SK-N-SH (cell line): ENCODE measurements at regions not wholly inside any gene's neighbourhood (a gene's known extent, or its start where the extent isn't known, plus 50 kb on each side); places are given as distances from the start of the nearest gene placed in this dataset.

Experiments
- CTCF ChIA-PET: fragments of 300-600, 350-600 bp; formaldehyde crosslinking; extraction: SDS; loops from one replicate; lab custom pipeline; 2021; lab: Yijun Ruan, JAX
- POLR2A ChIA-PET: fragments of 350-600 bp; sonication (Branson Sonifier 250); formaldehyde crosslinking; extraction: SDS; loops from one replicate; lab custom pipeline; 2020; ENCODE audit warnings: antibody characterized with exemption, inconsistent platforms; lab: Yijun Ruan, JAX
- DNase-seq: peaks from one replicate; pipeline ENCODE4 v3.0.0; 2012
- H2AFZ ChIP-seq: fragments of 200-600 bp; sonication (generic); 2 replicates; pipeline ENCODE4 v1.8.1; 2016; ENCODE audit warnings: antibody characterized with exemption, mild to moderate bottlenecking, low read depth
- H3F3A ChIP-seq: fragments of 200-600 bp; sonication (generic); replicated peaks from 2 replicates; pipeline ENCODE3; 2016; ENCODE audit warnings: antibody characterized with exemption, mild to moderate bottlenecking; ENCODE audit not compliant: insufficient read depth
- H3K27ac ChIP-seq, 2 experiments: fragments of 200-500 bp in 1 of 2; fragments of 200-600 bp in 1 of 2; sonication (Bioruptor generic) in 1 of 2; sonication (generic), shearing (Covaris generic) in 1 of 2; 2 replicates each; pipeline versions ENCODE4 v1.5.1 to v1.6.1; 2014 to 2016; ENCODE audit warnings: low read depth in 2 of 2, inconsistent platforms in 1 of 2, low read length in 1 of 2, mild to moderate bottlenecking in 1 of 2, mixed read lengths in 1 of 2
- H3K27me3 ChIP-seq: fragments of 200-600 bp; sonication (generic), shearing (Covaris generic); 2 replicates; pipeline ENCODE4 v1.6.1; 2016; ENCODE audit warnings: mixed run types; ENCODE audit not compliant: insufficient read depth
- H3K36me3 ChIP-seq, 2 experiments: fragments of 200-500 bp in 1 of 2; fragments of 200-600 bp in 1 of 2; sonication (Bioruptor generic) in 1 of 2; sonication (generic) in 1 of 2; replicated peaks in 1 of 2; 2 replicates each; pipeline versions ENCODE3 to v1.5.1; 2014 to 2016; ENCODE audit warnings: low read length in 1 of 2, mild to moderate bottlenecking in 1 of 2; ENCODE audit not compliant: insufficient read depth in 2 of 2, control insufficient read depth in 1 of 2
- H3K4me1 ChIP-seq, 2 experiments: fragments of 200-500 bp in 1 of 2; fragments of 200-600 bp in 1 of 2; sonication (Bioruptor generic) in 1 of 2; sonication (generic), shearing (Covaris generic) in 1 of 2; 2 replicates each; pipeline versions ENCODE4 v1.5.1 to v1.6.1; 2014 to 2016; ENCODE audit warnings: low read depth in 1 of 2, low read length in 1 of 2, mixed run types in 1 of 2; ENCODE audit not compliant: insufficient read depth in 2 of 2, control insufficient read depth in 1 of 2
- H3K4me2 ChIP-seq: fragments of 200-600 bp; sonication (generic), shearing (Covaris generic); 2 replicates; pipeline ENCODE4 v1.6.1; 2017; ENCODE audit warnings: mixed run types
- H3K4me3 ChIP-seq, 2 experiments: fragments of 200-500 bp in 1 of 2; fragments of 200-600 bp in 1 of 2; sonication (Bioruptor generic) in 1 of 2; sonication (generic), shearing (Covaris generic) in 1 of 2; 2 replicates each; pipeline versions ENCODE4 v1.5.1 to v1.8.1; 2014 to 2016; ENCODE audit warnings: low read depth in 2 of 2, inconsistent platforms in 1 of 2, low read length in 1 of 2, mild to moderate bottlenecking in 1 of 2, mixed read lengths in 1 of 2, moderate library complexity in 1 of 2
- H3K79me2 ChIP-seq: fragments of 200-600 bp; sonication (generic); 2 replicates; pipeline ENCODE4 v1.8.1; 2017; ENCODE audit warnings: mild to moderate bottlenecking; ENCODE audit not compliant: insufficient read depth
- H3K9ac ChIP-seq: fragments of 200-600 bp; sonication (generic); 2 replicates; pipeline ENCODE4 v1.6.1; 2017; ENCODE audit warnings: mixed run types
- H3K9me2 ChIP-seq: fragments of 200-600 bp; sonication (generic); 2 replicates; pipeline ENCODE4 v1.6.1; 2017; ENCODE audit warnings: mixed run types
- H3K9me3 ChIP-seq: fragments of 200-600 bp; sonication (generic); 2 replicates; pipeline ENCODE4 v1.6.1; 2017; ENCODE audit warnings: mixed run types, mild to moderate bottlenecking, moderate library complexity
- H4K20me1 ChIP-seq: fragments of 200-600 bp; sonication (generic); 2 replicates; pipeline ENCODE4 v1.6.1; 2017; ENCODE audit warnings: mild to moderate bottlenecking, mixed run types; ENCODE audit not compliant: insufficient read depth
- CHD2 ChIP-seq: fragments of 150-350 bp; IDR thresholded peaks from 2 replicates; pipeline ENCODE4 v1.6.1; 2018; ENCODE audit warnings: low read length; ENCODE audit not compliant: partially characterized antibody
- FOSL2 ChIP-seq: IDR thresholded peaks from 2 replicates; pipeline ENCODE4 v1.4.0; 2012; ENCODE audit warnings: low read depth, mild to moderate bottlenecking, moderate library complexity, borderline replicate concordance
- FOXJ3 ChIP-seq: sonication (generic); formaldehyde crosslinking; IDR thresholded peaks from 2 replicates; pipeline ENCODE4 v1.5.1; 2020; ENCODE audit warnings: mild to moderate bottlenecking, missing genetic modification reagents
- GABPA ChIP-seq: IDR thresholded peaks from 2 replicates; pipeline ENCODE4 v1.4.0; 2012; ENCODE audit warnings: low read depth, mild to moderate bottlenecking
- GATA2 ChIP-seq: sonication (generic); formaldehyde crosslinking; IDR thresholded peaks from 2 replicates; pipeline ENCODE4 v1.5.0; 2020; ENCODE audit warnings: mild to moderate bottlenecking, missing genetic modification reagents
- IRF3 ChIP-seq: fragments of 150-350 bp; IDR thresholded peaks from 2 replicates; pipeline ENCODE4 v1.6.1; 2016; ENCODE audit warnings: mild to moderate bottlenecking, low read depth, low read length
- MEF2A ChIP-seq: IDR thresholded peaks from 2 replicates; pipeline ENCODE4 v1.4.0; 2012; ENCODE audit warnings: low read depth, borderline replicate concordance
- MXI1 ChIP-seq: IDR thresholded peaks from 2 replicates; pipeline ENCODE4 v1.6.1; 2012; ENCODE audit warnings: mild to moderate bottlenecking, low read depth, low read length, improper control_type of control experiment
- NFIC ChIP-seq: IDR thresholded peaks from 2 replicates; pipeline ENCODE4 v1.4.0; 2012; ENCODE audit warnings: borderline replicate concordance
- POLR2AphosphoS5 ChIP-seq: IDR thresholded peaks from 2 replicates; pipeline ENCODE4 v1.6.1; 2012; ENCODE audit warnings: low read depth, low read length
- RAD21 ChIP-seq: IDR thresholded peaks from 2 replicates; pipeline ENCODE4 v1.6.1; 2012; ENCODE audit warnings: mild to moderate bottlenecking, low read length
- RCOR1 ChIP-seq: fragments of 150-350 bp; IDR thresholded peaks from 2 replicates; pipeline ENCODE4 v1.6.1; 2017; ENCODE audit warnings: antibody characterized with exemption, low read length
- RFX5 ChIP-seq: IDR thresholded peaks from 2 replicates; pipeline ENCODE4 v1.6.1; 2012; ENCODE audit warnings: mild to moderate bottlenecking, improper control_type of control experiment, low read length
- SMC3 ChIP-seq: IDR thresholded peaks from 2 replicates; pipeline ENCODE4 v1.6.1; 2012; ENCODE audit warnings: low read depth, low read length, improper control_type of control experiment
- USF1 ChIP-seq: IDR thresholded peaks from 2 replicates; pipeline ENCODE4 v1.4.0; 2012; ENCODE audit warnings: low read depth, borderline replicate concordance
- YY1 ChIP-seq: IDR thresholded peaks from 2 replicates; pipeline ENCODE4 v1.4.0; 2012; ENCODE audit warnings: low read depth, mild to moderate bottlenecking
- ZBTB33 ChIP-seq: IDR thresholded peaks from 2 replicates; pipeline ENCODE4 v1.4.0; 2012; ENCODE audit warnings: low read depth, borderline replicate concordance
- WGBS: methylation state at CpG from one replicate; pipeline ENCODE4 v1.1.6; 2017; ENCODE audit warnings: low lambda C conversion rate; 5-methylcytosine and 5-hydroxymethylcytosine counted together
- TF ChIP-seq, protein P1 (sequence below): IDR thresholded peaks from 2 replicates; pipeline ENCODE4 v1.4.0; 2012; ENCODE audit warnings: low read depth
- TF ChIP-seq, protein P2 (sequence below): fragments of 200-600 bp; sonication (generic); IDR thresholded peaks from 2 replicates; pipeline ENCODE4 v1.6.1; 2017; ENCODE audit warnings: antibody characterized with exemption, mild to moderate bottlenecking, moderate library complexity

- no peaks in the 10 kb centered on the region for H3F3A ChIP-seq
- no peak overlapping the region for H2AFZ ChIP-seq
- ChIA-PET POLR2A (no interaction called here), CTCF (no interaction called here)
- H3K4me1 ChIP-seq, result no peaks in the 10 kb centered on the region
- TF ChIP-seq FOSL2 (no peak), GABPA (no peak), CHD2 (no peak), RFX5 (no peak)
- H3K9ac ChIP-seq, result no peak overlapping the region
- no peak for DNase-seq
- H3K9me3 ChIP-seq, result no peaks in the 10 kb centered on the region; the same call in 1 of the 2 replicates
- H4K20me1 ChIP-seq, result no peaks in the 10 kb centered on the region
- H3K27ac ChIP-seq, result no peak overlapping the region
- no peak overlapping the region for H3K4me3 ChIP-seq
- no peaks in the 10 kb centered on the region for H3K36me3 ChIP-seq
- H3K27me3 ChIP-seq, result no peaks in the 10 kb centered on the region; the same call in 1 of the 2 replicates
- no peak overlapping the region for H3K4me2 ChIP-seq
- H3K79me2 ChIP-seq, result no peaks in the 10 kb centered on the region
- H3K9me2 ChIP-seq, result no peaks in the 10 kb centered on the region
Observed at GRCh38 chr1:88503646-88504045, 180.4 kb upstream of the PKN2 start.

GRCh38 chr1:88504601-88505000 lies 179.5 kb upstream of the PKN2 start:
- TF ChIP-seq RAD21 (no peak), NFIC (no peak), MEF2A (no peak), POLR2AphosphoS5 (no peak), GABPA (no peak), SMC3 (no peak), IRF3 (no peak), ZBTB33 (no peak), YY1 (no peak), RCOR1 (no peak), GATA2 (CRISPR knock-in tag) (no peak), RFX5 (no peak), MXI1 (no peak), FOXJ3 (CRISPR knock-in tag) (no peak), USF1 (no peak)
- TF ChIP-seq, protein P1, sequence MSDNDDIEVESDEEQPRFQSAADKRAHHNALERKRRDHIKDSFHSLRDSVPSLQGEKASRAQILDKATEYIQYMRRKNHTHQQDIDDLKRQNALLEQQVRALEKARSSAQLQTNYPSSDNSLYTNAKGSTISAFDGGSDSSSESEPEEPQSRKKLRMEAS, result no peak
- TF ChIP-seq, protein P2, sequence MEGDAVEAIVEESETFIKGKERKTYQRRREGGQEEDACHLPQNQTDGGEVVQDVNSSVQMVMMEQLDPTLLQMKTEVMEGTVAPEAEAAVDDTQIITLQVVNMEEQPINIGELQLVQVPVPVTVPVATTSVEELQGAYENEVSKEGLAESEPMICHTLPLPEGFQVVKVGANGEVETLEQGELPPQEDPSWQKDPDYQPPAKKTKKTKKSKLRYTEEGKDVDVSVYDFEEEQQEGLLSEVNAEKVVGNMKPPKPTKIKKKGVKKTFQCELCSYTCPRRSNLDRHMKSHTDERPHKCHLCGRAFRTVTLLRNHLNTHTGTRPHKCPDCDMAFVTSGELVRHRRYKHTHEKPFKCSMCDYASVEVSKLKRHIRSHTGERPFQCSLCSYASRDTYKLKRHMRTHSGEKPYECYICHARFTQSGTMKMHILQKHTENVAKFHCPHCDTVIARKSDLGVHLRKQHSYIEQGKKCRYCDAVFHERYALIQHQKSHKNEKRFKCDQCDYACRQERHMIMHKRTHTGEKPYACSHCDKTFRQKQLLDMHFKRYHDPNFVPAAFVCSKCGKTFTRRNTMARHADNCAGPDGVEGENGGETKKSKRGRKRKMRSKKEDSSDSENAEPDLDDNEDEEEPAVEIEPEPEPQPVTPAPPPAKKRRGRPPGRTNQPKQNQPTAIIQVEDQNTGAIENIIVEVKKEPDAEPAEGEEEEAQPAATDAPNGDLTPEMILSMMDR, result no peak
- Histone ChIP-seq H3K27ac (no peak overlapping the region), H4K20me1 (no peaks in the 10 kb centered on the region), H3K36me3 (no peaks in the 10 kb centered on the region), H3K27me3 (no peaks in the 10 kb centered on the region; the same call in 1 of the 2 replicates), H3K79me2 (no peaks in the 10 kb centered on the region), H2AFZ (no peak overlapping the region), H3K4me1 (no peaks in the 10 kb centered on the region), H3K9me2 (no peaks in the 10 kb centered on the region), H3K4me2 (no peak overlapping the region), H3K9me3 (no peaks in the 10 kb centered on the region; the same call in 1 of the 2 replicates), H3F3A (no peaks in the 10 kb centered on the region), H3K9ac (no peak overlapping the region), H3K4me3 (no peak overlapping the region)
- ChIA-PET CTCF (no interaction called here), POLR2A (no interaction called here)
- 14% methylated on average over 1 of the region's 1 CpG for WGBS
- no peak for DNase-seq
